T-helper 1 cell treated with Interleukin-12 subunit alpha and Interleukin-12 subunit beta and Interleukin-4 antibody, amounts not matched to agents 30 μg/mL and 1 μg/mL, for 36 hours (primary cell): ENCODE measurements at regions not wholly inside any gene's neighbourhood (a gene's known extent, or its start where the extent isn't known, plus 50 kb on each side); places are given as distances from the start of the nearest gene placed in this dataset.

Source experiments
- H3K27ac Mint-ChIP-seq: one replicate; pipeline ENCODE4 v1.8.0; 2021; ENCODE audit warnings: mild to moderate bottlenecking, mixed read lengths
- H3K27me3 Mint-ChIP-seq: one replicate; pipeline ENCODE4 v1.8.0; 2021; ENCODE audit warnings: low read depth, mixed read lengths
- H3K36me3 Mint-ChIP-seq: one replicate; pipeline ENCODE4 v1.8.0; 2021; ENCODE audit warnings: low read depth, mixed read lengths
- H3K4me1 Mint-ChIP-seq: one replicate; pipeline ENCODE4 v1.8.0; 2021; ENCODE audit warnings: low read depth, mixed read lengths
- H3K4me3 Mint-ChIP-seq: one replicate; pipeline ENCODE4 v1.8.0; 2021; ENCODE audit warnings: mild to moderate bottlenecking, moderate library complexity, mixed read lengths
- H3K9me3 Mint-ChIP-seq: one replicate; pipeline ENCODE4 v1.8.0; 2021; ENCODE audit warnings: mixed read lengths

DNA sequence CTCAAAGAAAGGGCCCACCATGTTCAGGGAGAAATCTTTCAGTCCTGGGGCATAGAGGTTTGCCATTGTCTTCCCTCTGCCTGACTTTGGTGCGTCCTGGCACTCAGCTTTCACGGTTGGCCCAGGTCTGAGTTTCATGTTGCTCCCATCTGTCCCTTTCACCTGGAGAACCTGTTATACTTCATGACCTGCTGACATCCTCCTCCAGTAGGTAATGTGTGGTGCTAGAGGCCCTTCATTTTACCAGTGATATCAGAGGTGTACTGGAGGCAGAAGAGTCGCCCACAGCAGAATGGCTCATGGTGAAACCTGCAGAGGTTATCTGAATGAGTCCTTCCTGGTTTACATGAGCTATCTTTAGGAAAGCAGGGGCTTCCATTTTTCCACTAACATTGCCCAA is 128.8 kb upstream of the DLX2 start:
- Mint-ChIP-seq H3K4me3 (no peak overlapping the region), H3K36me3 (peaks cover 5% of the 10 kb centered on the region), H3K9me3 (no peaks in the 10 kb centered on the region), H3K4me1 (peaks cover 57% of the 10 kb centered on the region), H3K27ac (no peak overlapping the region), H3K27me3 (peaks cover 35% of the 10 kb centered on the region)

DNA sequence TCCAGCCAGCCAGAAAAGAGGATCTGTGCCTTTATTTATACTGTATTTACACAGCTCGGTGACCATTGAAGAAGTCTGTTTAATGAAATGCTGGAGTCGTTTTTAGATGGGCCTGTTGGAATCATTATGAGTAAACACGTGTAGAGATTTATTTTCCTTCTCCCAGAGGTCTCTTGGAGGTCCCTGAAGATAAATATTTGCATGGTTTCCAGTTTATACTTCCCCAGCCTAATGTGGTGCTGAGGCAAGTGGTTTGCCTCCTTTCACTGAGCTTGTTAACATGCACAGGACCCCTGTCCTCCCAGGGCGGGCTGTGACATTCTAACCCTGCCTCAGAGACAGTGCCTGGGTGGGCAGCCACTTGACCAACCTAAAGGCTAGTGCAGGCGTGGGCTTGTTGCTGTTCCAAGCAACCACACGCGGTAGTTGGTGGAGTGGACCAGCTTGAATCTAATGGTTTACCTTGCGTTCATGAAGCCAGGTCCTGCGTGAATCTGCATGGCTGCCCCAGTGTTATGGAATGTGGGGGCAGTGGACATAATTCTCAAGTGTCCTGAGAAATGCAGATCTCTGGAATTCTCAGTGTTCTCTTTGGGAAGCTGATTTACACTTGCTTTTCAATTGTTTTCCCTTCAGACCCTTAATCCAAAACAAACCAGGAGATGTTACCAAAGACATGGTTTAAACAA is 130.2 kb upstream of the DLX2 start:
- Mint-ChIP-seq H3K36me3 (peaks cover 5% of the 10 kb centered on the region), H3K9me3 (no peaks in the 10 kb centered on the region), H3K4me1 (peaks cover 53% of the 10 kb centered on the region), H3K27ac (no peak overlapping the region), H3K27me3 (peaks cover 37% of the 10 kb centered on the region), H3K4me3 (no peak overlapping the region)

DNA sequence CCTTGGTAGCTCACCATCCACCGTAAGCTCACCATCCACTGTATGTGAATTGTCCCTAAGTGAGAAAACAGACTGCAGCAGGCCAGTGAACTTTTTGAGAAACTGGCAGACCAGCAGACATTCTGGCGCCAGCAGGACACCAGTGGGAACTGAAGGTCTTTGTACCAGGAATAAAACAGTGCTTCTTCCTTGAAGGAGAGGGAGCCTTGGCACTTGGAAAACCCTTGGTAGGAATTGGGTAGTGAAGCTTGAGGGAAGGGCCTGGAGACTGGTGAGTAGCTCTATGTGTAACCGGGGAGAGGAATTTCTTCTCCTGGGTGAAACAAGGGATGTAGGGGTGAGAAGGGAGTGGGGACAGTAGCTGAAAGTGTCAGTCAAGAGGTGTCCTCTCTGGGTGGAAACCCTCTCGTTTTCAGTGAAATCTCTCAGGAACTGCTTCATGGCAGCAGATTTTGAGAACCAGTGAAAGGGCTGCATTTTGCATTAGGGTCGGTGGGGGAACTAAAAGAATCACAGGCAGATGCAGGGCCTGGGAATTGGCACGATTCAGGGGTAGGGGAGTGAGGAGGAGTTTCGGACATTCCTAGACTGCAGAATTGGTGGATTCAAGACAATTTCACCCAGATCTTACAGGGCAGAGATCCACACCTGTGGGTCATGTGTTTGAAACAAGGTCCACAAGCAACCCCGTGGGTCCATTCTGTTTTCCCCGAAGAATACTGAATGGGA is 131.5 kb upstream of the DLX2 start:
- Mint-ChIP-seq H3K27me3 (peaks cover 46% of the 10 kb centered on the region), H3K9me3 (no peaks in the 10 kb centered on the region), H3K4me3 (peak overlapping the region; percentile 78), H3K27ac (no peak overlapping the region), H3K4me1 (peaks cover 40% of the 10 kb centered on the region), H3K36me3 (peaks cover 5% of the 10 kb centered on the region)

DNA sequence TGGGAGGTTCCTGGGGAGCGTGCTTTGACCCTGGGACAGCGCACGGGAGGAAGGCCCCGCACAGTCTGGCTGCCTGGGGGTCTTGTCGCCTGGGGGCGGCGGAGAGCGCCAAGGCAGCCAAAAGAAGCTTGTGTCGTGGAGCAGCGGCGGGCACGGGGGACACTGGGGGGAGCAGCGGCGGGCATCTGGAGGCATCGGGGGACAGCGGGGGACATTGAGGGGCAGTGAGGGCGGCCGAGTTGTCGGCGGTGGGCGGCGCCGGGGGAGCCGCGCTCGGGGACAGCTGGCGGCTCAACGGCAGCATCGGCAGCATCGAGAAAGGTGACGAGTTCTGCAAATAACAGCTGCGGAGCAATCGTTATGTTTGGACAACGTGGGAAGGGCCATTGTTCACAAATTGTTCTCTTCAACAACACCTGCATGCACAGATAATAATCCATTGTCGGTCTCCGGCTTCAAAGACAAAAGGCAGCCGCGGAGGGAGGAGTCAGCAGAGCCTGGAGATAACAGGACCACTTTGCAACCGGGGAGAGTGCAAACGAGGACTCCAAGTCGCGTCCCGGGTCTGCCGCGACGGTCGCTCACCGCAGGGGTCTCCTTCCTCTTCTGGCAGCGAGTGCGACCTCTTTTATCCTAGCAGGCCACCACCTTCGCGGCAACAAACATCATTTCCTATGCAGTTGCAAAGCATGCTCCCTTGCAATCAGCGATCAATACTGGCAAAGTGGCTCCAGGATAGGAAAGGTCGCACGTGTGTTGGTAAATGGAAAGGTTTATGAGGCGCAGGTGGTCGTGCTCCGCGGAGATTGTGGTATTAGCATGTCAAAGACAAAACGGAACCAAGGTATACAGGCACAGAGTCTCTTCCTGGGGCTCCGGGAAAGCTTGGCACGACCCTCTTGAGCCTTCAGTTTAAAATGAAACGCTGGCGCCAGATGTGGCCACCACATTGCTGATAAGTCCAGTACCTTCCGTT is 132.3 kb upstream of the DLX2 start:
- Mint-ChIP-seq H3K4me1 (peaks cover 34% of the 10 kb centered on the region), H3K36me3 (peaks cover 5% of the 10 kb centered on the region), H3K27ac (no peak overlapping the region), H3K9me3 (no peaks in the 10 kb centered on the region), H3K27me3 (peaks cover 46% of the 10 kb centered on the region), H3K4me3 (peak overlapping the region; percentile 78)

DNA sequence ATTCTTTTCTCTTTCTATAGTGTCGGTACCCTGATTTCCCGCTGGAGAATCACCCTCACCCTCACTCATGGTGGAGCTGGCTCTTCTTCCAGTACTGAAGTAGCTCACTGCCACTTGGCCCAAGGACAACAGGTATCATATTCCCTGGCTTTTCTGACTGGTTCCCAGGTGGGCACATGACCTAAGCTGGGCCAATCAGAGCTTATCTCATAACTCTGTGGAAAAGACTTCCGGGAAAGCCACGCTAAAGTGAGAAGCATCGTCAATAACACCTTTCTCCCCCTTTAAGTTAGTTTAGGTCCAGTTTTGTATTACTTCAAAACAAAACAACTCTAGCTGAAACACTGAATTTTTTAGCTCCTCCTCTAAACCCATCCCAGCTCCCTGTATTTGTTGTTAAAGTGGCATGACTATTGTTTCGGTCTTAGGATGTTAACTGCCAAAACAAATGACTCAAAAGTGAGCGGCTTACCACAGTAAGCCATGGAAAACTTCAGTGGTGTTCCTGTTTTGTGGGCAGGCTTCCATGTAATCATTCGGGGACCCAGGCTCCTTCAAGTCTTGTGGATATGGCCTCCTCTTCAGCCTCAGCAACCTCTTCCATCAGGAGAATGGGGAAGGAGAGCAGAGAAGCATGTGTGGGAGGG is 137.4 kb upstream of the DLX2 start:
- Mint-ChIP-seq H3K9me3 (no peaks in the 10 kb centered on the region), H3K27me3 (peaks cover 19% of the 10 kb centered on the region), H3K36me3 (no peaks in the 10 kb centered on the region), H3K4me3 (no peak overlapping the region), H3K4me1 (peaks cover 14% of the 10 kb centered on the region), H3K27ac (no peak overlapping the region)

DNA sequence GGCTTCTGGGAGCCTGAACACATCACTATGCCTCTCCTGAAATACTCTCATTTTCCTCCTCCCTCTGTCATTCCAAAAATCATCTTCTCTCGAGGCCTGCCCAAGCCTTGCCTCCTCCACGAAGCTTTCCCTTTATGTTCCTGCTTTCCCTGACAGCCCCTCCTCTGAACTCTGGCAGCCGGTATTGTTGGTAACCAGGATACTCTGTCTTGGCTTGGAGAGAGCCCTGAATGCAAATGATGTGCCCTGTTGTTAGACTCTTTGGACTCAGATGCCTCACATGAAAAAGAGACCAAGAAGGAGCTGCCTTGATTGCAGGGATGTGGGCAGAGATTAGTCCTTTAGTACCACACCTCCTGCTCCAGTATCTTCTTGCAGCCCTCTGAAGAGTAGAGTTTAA is 138.5 kb upstream of the DLX2 start:
- Mint-ChIP-seq H3K27me3 (peaks cover 13% of the 10 kb centered on the region), H3K27ac (no peak overlapping the region), H3K36me3 (no peaks in the 10 kb centered on the region), H3K4me1 (peaks cover 8% of the 10 kb centered on the region), H3K9me3 (no peaks in the 10 kb centered on the region), H3K4me3 (no peak overlapping the region)

DNA sequence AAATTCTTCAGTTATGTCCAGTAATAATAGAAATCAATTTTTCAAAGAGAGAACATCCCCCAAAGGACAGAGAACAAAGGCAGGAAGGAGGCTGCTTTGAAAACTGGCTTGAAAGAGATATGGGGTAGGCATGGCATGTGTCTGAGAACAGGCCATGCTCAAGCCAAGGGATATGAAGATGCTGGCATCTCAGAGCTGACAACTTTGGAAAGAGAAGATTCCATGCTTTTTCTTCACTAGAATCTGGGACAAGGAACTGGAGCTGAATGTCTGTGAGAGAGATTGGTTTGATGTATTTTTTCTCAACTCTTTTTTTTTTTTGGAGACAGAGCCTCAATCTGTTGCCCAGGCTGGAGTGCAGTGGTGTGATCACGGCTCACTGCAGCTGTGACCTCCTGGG is 139.8 kb upstream of the DLX2 start:
- H3K4me3 Mint-ChIP-seq = no peak overlapping the region

DNA sequence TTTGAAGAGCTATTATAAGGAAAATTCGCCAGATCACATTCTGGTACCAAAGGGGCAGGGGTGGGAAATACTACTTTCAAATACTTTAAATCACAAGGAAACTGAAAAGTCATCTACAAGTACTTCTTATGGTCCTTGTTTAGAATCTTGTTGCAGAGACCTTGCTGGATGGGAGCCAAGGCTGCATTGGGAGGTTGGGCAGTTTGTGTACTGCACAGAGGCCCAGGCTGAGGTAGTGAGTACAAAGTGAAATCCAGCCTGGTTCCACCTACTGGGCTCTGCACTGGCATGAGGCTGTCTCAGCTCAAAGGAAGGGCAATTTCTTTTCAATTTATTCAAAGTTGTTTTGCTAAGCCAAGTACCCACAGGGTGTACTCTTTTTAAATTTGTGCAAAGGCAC is 140.3 kb upstream of the DLX2 start:
- H3K4me3 Mint-ChIP-seq = no peak overlapping the region
- H3K27ac Mint-ChIP-seq = no peak overlapping the region
- peaks cover 16% of the 10 kb centered on the region for H3K4me1 Mint-ChIP-seq
- H3K9me3 Mint-ChIP-seq = peaks cover 15% of the 10 kb centered on the region
- H3K36me3 Mint-ChIP-seq = peaks cover 11% of the 10 kb centered on the region
- peaks cover 8% of the 10 kb centered on the region for H3K27me3 Mint-ChIP-seq

More for the DNA sequence above, 139.8 kb upstream of the DLX2 start:
- Mint-ChIP-seq H3K4me1 (peaks cover 16% of the 10 kb centered on the region), H3K36me3 (peaks cover 7% of the 10 kb centered on the region), H3K27ac (no peak overlapping the region), H3K27me3 (peaks cover 11% of the 10 kb centered on the region), H3K9me3 (peaks cover 11% of the 10 kb centered on the region)

DNA sequence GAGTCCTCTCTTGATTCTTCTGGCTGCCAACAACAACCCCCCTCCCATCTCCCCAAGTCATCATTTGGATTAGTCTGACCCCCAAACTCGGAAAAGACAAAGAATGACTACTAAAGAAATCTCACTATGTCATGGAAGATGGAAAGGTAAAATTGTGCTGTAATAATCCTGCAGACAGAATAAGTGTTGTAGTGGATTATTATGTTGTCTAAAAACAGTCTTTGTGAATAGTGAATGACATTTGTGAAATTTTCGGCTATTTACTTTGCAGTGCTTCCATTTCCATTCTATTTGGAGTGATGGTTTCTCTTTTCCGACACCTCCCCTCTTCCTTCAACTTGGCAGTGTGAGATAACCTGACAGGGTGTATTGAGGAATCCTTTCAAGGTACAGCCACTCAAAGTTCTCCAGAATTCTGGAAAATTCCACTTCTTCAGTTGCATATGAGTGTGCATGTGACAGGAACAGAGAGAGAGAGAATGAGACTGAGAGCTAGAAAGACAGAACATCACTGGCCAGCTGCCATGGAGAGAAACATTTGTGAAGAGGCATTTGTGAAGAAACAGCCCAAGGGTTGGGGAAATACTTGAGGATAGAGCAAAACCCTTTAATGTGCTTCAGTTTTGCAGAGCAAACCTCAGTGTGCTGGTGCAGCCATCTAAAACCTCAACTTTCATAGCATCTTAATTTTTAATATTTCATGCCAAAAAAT is 141.9 kb upstream of the DLX2 start:
- peaks cover 18% of the 10 kb centered on the region for H3K4me1 Mint-ChIP-seq
- peaks cover 11% of the 10 kb centered on the region for H3K36me3 Mint-ChIP-seq
- no peak overlapping the region for H3K4me3 Mint-ChIP-seq
- no peaks in the 10 kb centered on the region for H3K27me3 Mint-ChIP-seq
- no peak overlapping the region for H3K27ac Mint-ChIP-seq
- H3K9me3 Mint-ChIP-seq = peaks cover 15% of the 10 kb centered on the region

DNA sequence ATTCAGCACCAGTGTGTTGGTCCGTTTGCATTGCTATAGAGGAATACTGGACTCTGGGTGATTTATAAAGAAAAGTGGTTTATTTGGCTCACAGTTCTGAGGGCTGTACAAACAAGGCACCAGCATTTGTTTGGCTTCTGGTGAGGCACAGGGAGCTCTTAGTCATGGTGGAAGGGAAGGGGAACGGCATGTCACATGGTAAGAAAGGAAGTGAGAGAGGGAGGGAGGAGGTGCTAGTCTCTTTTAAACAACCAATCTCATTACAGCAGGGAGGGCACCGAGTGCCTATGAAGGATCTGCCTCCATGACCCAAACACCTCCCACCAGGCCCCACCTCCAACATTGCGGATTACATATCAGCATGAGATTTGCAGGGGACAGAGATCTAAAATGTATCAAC is 143.9 kb upstream of the DLX2 start:
- no peak overlapping the region for H3K27ac Mint-ChIP-seq
- no peak overlapping the region for H3K4me3 Mint-ChIP-seq
- peaks cover 11% of the 10 kb centered on the region for H3K36me3 Mint-ChIP-seq
- H3K9me3 Mint-ChIP-seq = peaks cover 15% of the 10 kb centered on the region
- H3K27me3 Mint-ChIP-seq = no peaks in the 10 kb centered on the region
- H3K4me1 Mint-ChIP-seq = peaks cover 26% of the 10 kb centered on the region

DNA sequence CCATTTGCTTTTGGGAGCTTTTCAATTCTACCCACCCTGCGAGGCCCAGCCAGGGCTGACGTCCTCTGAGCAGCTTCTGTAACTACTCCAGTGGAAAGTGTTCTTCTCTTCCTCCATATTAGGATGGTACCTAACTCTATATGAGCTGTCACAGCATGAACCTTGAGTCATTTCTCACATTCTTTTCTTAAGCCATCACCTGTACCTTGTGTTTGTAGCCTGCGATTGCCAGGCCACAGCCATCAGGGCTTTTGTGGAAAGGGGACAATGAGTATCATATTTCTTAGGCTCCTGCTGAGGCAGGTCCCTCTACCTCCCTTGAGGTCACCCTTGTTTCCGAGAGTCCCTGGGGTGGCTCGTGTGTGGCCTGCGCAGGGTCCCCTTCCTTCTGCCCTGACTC is 144.5 kb upstream of the DLX2 start:
- Mint-ChIP-seq H3K9me3 (peaks cover 15% of the 10 kb centered on the region), H3K36me3 (peaks cover 11% of the 10 kb centered on the region), H3K27me3 (no peaks in the 10 kb centered on the region), H3K27ac (no peak overlapping the region), H3K4me3 (no peak overlapping the region), H3K4me1 (peaks cover 31% of the 10 kb centered on the region)

DNA sequence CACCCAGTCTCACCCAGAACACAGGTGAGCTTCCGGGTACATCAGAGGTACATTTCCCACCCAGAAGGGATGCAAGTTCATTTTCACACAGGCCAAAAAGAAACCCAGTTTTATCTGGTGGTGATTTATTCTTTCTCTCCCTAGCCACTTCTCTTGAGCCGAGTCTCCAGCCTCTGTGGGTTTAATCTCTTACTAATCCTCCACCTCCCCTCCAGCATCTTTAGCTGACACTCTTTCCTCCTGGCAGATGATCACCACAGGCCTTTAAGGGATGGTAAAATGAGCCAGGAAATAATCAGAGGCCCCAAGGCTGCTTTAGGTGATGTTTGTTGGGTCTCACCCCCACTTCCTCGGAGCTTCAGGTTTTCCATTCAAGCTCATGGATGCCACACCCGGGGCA is 145.7 kb upstream of the DLX2 start:
- Mint-ChIP-seq H3K4me1 (peaks cover 43% of the 10 kb centered on the region), H3K27ac (no peak overlapping the region), H3K27me3 (no peaks in the 10 kb centered on the region), H3K36me3 (peaks cover 12% of the 10 kb centered on the region), H3K4me3 (no peak overlapping the region), H3K9me3 (peaks cover 15% of the 10 kb centered on the region)

DNA sequence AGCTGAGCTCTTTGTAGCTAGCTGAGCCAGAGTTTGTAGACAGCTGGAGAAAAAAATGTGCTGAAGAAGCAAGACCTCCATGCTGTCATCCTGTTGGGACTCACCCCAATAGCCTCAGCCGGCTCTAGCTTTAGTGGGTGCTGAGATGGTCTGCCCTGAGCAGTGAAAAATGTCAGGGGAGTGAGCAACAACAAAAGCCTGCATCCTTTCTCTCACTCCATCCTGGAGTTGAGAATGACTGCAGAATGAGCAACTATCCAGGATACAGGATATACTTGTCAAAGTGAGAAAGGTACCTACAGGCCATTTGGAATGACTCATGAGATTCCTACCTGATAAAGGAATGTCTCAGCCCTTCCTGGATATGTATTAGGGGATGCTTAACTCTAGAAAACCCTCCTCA is 146.1 kb upstream of the DLX2 start:
- H3K27ac Mint-ChIP-seq = no peak overlapping the region
- no peaks in the 10 kb centered on the region for H3K27me3 Mint-ChIP-seq
- peaks cover 13% of the 10 kb centered on the region for H3K36me3 Mint-ChIP-seq
- no peak overlapping the region for H3K4me3 Mint-ChIP-seq
- peaks cover 15% of the 10 kb centered on the region for H3K9me3 Mint-ChIP-seq
- peaks cover 47% of the 10 kb centered on the region for H3K4me1 Mint-ChIP-seq

DNA sequence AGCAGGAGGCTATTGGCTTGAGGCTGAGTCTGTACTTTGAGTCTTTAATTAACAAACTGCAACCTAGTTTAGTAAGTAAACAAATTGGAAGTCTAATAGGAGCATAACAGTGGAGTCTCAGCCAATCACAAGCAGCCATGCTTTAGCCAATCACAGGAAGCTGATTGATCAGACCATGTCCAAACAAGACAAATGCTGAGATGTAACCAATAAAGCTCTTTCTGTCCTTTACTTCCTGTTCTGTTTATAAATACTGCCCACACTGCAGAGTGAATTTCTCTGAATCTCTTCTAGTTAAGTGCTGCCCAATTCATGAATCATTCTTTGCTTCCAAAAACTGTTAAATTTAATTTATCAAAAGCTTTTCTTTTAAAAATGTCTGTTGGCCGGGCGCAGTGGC is 146.6 kb upstream of the DLX2 start:
- H3K9me3 Mint-ChIP-seq = peaks cover 15% of the 10 kb centered on the region
- peaks cover 13% of the 10 kb centered on the region for H3K36me3 Mint-ChIP-seq
- H3K4me3 Mint-ChIP-seq = no peak overlapping the region
- no peak overlapping the region for H3K27ac Mint-ChIP-seq
- H3K27me3 Mint-ChIP-seq = no peaks in the 10 kb centered on the region
- H3K4me1 Mint-ChIP-seq = peaks cover 50% of the 10 kb centered on the region
